Activated T-cell treated with anti-CD3 and anti-CD28 coated beads, Interleukin-2, amount 50 U/mL, for 1 hour (primary cell): ENCODE measurements at regions not wholly inside any gene's neighbourhood (a gene's known extent, or its start where the extent isn't known, plus 50 kb on each side); places are given as distances from the start of the nearest gene placed in this dataset.
"Not testable (repeated sequence)": the region's sequence is repeated elsewhere in the genome, so short reads cannot be mapped to it uniquely, and the experiment has no call there.

Experiments used
- DNase-seq: peaks from one replicate; pipeline ENCODE4 v3.0.0-alpha.2; 2020

DNA sequence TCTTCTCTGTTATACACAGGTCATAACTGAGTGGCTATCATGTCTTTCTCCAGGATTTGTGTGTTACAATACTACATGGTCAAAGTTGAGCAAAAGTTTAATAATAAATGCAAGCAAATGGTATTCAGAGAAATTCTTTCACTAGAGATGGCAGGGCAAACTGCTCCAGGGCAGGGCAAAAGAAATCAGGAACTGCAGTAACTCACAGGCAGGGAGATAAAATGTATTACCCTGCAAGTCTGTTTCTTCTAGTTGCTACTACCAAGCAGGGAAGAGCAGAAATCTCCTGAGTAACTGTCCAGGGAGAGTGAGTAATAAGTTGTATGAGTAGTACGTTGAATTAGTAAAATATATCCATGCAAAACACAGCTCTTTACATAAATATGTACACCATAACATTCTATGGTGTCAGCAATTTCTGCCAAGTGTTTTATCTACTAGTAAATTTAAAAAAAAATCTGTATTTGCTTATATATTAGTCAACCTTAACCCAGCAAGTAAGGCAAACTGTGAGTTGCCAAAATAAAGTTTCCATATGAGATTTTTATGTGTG lies 404.1 kb downstream of the ZEB2 start:
- DNase-seq, result no peak

DNA sequence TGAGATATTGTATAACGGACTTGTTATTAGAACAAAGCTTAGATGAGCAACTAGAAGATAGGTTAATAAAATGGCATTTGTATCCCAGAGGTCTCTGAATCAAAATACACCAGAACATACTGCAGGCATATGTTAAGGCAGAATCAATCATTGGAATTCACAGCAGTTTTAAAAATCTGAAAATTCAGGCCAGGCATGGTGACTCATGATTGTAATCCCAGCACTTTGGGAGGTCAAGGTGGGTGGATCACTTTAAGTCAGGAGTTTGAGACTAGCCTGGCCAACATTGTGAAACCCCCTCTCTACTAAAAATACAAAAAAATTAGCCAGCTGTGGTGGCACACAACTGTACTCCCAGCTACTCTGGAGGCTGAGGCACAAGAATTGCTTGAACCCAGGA lies 405.2 kb downstream of the ZEB2 start:
- DNase-seq, result no peak

DNA sequence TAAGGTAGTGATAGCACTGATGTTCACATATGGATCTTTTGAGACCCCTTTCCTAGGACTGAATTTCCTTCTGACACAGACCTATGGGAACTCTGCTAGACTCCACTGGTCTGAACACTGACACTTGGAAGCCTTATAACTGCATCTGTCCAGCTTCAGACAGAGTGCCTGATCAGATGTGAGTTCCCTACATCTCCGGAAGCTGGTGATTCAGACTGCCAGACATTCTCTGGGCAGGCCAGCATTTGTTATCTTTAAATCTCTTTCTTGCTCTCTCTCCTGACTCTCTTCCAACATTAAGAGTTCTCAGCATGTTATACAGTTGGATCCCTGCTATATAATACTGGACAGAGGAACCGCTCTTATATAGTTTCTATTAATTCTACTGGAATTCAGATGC lies 408.5 kb downstream of the ZEB2 start:
- no peak for DNase-seq

GRCh38 chr2:144106104-144106503 lies 413.8 kb downstream of the ZEB2 start:
- not testable (repeated sequence) for DNase-seq

DNA sequence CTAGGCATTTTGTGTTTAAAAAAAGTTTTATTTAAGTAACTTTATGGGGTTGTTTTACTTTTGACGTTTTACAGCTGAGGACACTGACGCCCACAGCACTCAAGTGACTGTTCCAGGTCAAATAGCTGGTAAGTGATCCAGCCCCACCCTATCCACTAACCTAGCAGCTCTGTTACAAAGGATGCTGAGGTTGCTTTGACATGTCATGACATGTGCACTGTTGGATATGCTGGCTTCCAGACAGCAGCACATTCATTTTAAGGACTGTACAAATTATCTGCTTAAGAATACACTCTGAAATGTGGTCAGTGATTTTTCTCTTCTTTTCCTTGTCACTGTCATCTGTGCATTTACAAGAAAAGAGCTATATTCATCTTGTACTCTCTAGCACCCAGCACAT lies 417.5 kb downstream of the ZEB2 start:
- no peak for DNase-seq

- DNase-seq, result no peak
Observed at GRCh38 chr2:144099780-144100377, 420.0 kb downstream of the ZEB2 start.

- no peak for DNase-seq
Observed at GRCh38 chr2:144099340-144099739, 420.6 kb downstream of the ZEB2 start.

- DNase-seq, result no peak
Observed at GRCh38 chr2:144097440-144098225, 422.3 kb downstream of the ZEB2 start.

DNA sequence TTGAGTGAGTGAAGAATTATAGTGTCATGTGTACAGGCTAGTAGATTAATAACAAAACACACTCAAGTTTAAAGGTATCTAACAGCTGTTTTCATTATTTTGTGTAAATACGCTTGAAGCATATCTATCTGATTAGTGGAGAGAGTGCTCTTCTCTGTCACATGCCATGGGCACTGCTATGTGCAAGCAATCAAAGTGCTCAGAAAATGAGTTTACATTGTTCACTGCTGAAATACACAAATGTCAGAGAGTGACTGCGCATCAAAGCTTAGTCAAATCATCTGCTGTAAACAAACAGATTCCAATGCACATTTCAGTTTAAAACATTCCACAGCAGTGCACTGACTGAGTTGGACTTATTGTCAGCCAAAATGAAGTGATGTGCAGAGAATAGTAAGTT lies 423.4 kb downstream of the ZEB2 start:
- DNase-seq, result no peak

DNA sequence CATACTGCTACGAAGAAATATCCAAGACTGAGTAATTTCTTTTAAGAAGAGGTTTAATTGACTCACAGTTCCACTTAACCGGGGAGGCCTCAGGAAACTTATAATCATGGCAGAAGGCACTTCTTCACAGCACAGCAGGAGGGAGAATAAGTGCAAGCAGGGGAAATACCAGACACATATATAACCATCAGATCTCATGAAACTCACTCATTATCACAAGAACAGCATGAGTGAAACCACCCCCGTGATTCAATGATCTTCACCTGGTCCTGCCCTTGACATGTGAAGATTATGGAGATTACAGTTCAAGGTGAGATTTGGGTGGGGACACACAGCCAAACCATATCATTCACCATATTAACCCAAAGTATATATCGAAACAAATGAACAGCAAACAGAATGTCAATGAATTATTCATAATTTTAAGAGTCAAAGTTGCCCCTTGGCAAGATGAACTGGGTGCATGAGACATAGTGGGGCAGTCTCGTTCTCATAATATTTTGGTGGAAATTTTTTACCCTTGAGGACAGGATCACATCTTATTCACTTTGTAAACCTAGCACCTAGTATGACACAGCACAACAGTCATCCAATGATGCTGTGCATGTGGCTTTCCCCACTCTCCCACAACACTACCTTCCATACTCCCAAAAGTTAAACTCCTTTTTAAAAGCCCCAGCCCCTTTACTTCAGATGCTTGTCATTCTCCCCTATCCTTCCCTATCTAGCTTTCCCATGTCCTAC lies 425.3 kb downstream of the ZEB2 start:
- DNase-seq, result no peak

DNA sequence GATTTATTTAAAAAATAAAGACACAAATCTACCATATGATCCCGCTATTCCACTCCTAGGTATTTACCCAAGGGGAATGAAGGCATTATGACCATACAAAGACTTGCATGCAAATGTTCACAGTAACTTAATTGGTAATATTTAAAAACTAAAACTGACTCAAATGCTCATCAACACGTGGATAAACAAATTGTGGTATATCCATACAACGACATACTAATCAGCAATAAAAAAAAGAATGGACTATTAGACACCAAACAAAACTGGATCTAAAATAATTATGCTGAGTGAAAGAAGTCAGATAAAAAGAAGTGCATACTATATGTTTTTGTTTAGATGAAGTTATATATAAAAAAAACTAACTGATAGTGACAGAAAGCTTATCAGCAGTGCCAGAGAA lies 428.3 kb downstream of the ZEB2 start:
- no peak for DNase-seq

DNA sequence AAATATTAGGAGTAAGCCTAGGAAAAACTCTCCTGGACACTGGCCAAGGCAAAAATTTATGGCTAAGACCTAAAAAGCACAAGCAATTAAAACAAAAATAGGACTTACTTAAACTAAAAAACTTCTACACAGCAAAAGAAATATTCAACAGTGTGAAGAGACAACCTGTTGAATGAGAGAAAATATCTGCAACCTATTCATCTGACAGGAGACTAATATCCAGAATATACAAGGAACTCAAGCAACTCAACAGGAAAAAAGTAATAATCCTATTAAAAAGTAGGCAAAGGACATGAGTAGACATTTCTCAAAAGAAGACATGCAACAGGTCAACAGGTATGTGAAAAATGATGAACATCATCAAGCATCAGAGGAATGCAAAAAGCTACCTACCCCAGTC lies 431.1 kb downstream of the ZEB2 start:
- no peak for DNase-seq

DNA sequence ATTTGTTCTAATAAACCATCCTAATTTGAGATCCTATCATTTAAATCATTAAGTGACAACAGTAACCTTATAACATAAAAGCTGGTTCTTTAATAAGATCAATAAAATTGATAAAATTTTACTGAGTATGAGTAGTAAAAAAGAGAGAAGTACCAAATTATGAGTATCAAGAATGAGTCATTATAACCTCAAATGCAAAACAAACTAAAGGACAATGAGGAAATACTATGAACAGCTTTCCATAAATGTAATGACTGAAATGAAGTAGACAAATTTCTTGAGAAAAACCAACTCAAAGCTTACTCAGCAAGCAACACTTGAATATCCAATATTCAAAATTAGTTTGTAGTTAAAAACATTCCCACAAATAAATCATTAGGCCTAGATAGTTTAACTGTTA lies 433.0 kb downstream of the ZEB2 start:
- DNase-seq, result no peak

- DNase-seq, result no peak
Observed at GRCh38 chr2:144085016-144085415, 434.9 kb downstream of the ZEB2 start.

DNA sequence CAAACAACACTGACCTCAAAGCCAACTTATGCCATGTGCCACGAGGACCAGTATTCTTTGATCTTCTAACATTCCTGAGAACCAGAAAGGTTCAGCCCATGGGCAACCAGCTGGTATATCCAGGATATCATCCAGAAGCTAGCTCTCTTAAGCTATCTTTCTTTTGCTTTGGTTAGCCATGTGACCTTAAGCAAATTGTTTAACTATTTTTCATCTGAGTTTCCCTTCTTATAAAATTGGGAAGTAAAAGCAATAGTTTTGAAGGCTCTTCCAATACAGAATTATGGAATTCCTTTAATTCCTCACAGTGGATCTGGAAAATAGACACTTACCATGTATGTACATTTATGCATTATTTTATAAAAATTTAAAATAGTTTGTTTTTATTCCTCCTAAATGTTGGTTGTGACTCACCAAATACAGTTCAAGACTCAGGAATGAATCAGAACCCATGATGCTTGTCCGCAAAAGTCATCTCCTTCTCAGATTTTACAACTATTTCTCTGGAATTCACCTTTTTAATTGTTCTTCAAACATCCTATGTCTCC lies 435.7 kb downstream of the ZEB2 start:
- DNase-seq, result no peak

- no peak for DNase-seq
Observed at GRCh38 chr2:144083211-144083610, 436.7 kb downstream of the ZEB2 start.

GRCh38 chr2:144082777-144083176 lies 437.1 kb downstream of the ZEB2 start:
- no peak for DNase-seq

DNA sequence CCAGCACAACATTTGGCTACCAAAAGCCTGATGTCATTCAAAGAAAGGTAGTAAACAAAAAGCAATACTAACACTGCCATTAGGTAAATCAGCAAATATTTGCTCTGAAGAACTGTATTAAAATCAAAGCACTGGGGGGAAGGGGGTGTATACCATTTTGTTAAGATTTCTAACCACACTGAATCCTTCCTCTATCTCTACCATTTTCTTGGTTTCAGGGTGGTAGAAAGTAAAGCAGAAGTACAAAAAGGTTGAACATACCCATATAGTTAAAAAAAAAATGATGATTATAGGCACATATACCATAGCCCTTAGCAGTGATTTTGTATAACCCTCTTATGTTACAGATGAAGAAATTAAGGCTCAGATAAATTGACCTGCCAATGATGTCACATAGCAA lies 437.6 kb downstream of the ZEB2 start:
- no peak for DNase-seq

DNA sequence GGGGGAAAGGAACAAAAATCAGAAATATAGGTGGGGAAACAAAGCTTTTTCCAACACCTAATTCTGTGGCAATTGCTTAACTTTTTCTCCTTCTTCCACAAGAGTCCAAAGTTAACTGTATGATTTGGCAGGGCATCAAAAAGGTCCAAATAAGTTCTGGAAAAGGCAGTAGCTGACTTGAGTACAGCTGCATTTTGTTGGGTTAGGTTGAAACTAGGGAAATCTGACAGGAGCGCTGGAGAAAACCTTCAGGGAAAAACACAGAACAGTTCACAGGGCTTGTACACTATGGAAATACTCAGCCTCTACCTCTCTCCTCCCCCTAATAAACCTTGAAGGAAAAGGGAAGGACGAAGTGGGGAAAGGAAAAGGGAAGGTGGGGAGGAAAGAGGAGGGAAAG lies 438.6 kb downstream of the ZEB2 start:
- DNase-seq, result no peak

- DNase-seq, result no peak
Observed at GRCh38 chr2:144079803-144080202, 440.1 kb downstream of the ZEB2 start.

GRCh38 chr2:144078802-144079724 lies 440.9 kb downstream of the ZEB2 start:
- DNase-seq, result no peak

DNA sequence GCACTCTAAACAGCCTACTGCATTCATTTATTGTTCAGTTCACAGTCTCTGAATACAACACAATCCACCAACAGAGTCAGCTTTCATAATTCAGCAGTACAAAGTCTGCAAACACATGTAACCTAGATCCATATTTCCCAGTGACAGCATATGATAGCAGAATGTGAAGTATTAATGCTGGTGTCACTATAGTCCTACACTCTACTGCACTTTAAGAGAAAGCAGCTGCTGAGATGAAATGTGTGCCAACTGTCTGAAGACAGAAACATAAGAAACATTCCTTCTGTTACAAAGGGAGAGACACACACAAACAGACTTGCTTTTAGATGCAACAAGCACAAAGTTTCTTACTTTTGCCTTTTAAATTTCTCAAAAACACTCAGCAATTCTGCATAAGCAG lies 441.8 kb downstream of the ZEB2 start:
- DNase-seq, result no peak
